Left lung (tissue), 4 donors: ENCODE measurements at regions not wholly inside any gene's neighbourhood (a gene's known extent, or its start where the extent isn't known, plus 50 kb on each side); places are given as distances from the start of the nearest gene placed in this dataset.
A peak's percentile ranks its signal among the peaks of the same experiment; 100 is the strongest.

Experiments
- ATAC-seq: fragments of 200-7000 bp; cut with Tn5 transposase; one replicate; pipeline ENCODE4 v1.9.1; 2020; ENCODE audit warnings: moderate library complexity
- DNase-seq, 4 donors: peaks; one replicate each; pipeline ENCODE4 v3.0.0-alpha.2; 2013 to 2020
- H3K27ac ChIP-seq, 2 donors: fragments of 200-600 bp; sonication (generic) in 1 of 2; one replicate each; pipeline versions ENCODE4 v1.5.0 to v1.8.0; 2020 to 2021
- H3K27me3 ChIP-seq, 2 donors: fragments of 200-600 bp; sonication (generic) in 1 of 2; one replicate each; pipeline versions ENCODE4 v1.5.0 to v1.8.0; 2020 to 2021
- H3K36me3 ChIP-seq, 2 donors: fragments of 200-600 bp; sonication (generic) in 1 of 2; one replicate each; pipeline versions ENCODE4 v1.5.0 to v1.8.0; 2020 to 2021
- H3K4me1 ChIP-seq, 2 donors: fragments of 200-600 bp; one replicate each; pipeline ENCODE4 v1.8.0; 2021
- H3K4me3 ChIP-seq, 2 donors: fragments of 200-600 bp; sonication (generic) in 1 of 2; one replicate each; pipeline versions ENCODE4 v1.5.0 to v1.8.0; 2020 to 2021; ENCODE audit warnings: mild to moderate bottlenecking in 1 of 2
- H3K9me3 ChIP-seq, 2 donors: fragments of 200-600 bp; sonication (generic) in 1 of 2; one replicate each; pipeline versions ENCODE4 v1.5.0 to v1.8.0; 2020 to 2021
- CTCF ChIP-seq, 2 donors: fragments of 200-600 bp; sonication (generic) in 1 of 2; IDR thresholded peaks; one replicate each; pipeline versions ENCODE4 v1.5.0 to v1.8.0; 2021; ENCODE audit warnings: antibody characterized with exemption in 2 of 2
- intact Hi-C, 2 donors: fragments of 100-400 bp; cut with DNase I; formaldehyde crosslinking; loops; one replicate each; pipeline versions ENCODE4 v1.11.2 to v1.14.2; 2022
- donor health status: DM: no; HTN: yes; CAD: no.
- donor health status: DM: no; HTN: no; CAD: no.

GRCh38 chr4:14308229-14308651, 680.7 kb upstream of the BOD1L1 start:
- H3K4me3 ChIP-seq, result no peak overlapping the region
- no peaks in the 10 kb centered on the region for H3K4me1 ChIP-seq
- intact Hi-C loops, result no loop called here
- ATAC-seq, result no peak
- no peak overlapping the region for H3K27ac ChIP-seq
- DNase-seq, result no peak
- H3K27me3 ChIP-seq, result no peaks in the 10 kb centered on the region
- H3K36me3 ChIP-seq, result no peaks in the 10 kb centered on the region
- TF ChIP-seq CTCF (IDR thresholded peaks at IDR 0.05), result no peak
- H3K9me3 ChIP-seq, result no peaks in the 10 kb centered on the region

- ATAC-seq, result peak; percentile 26
Measured at GRCh38 chr4:14309431-14309830, 681.9 kb upstream of the BOD1L1 start.

GRCh38 chr4:14313757-14314156, 686.2 kb upstream of the BOD1L1 start:
- TF ChIP-seq CTCF (IDR thresholded peaks at IDR 0.05), result no peak
- ATAC-seq, result no peak
- intact Hi-C loops, result no loop called here
- Histone ChIP-seq H3K36me3 (no peaks in the 10 kb centered on the region), H3K27me3 (no peaks in the 10 kb centered on the region), H3K4me3 (no peak overlapping the region), H3K27ac (no peak overlapping the region), H3K4me1 (no peaks in the 10 kb centered on the region), H3K9me3 (no peaks in the 10 kb centered on the region)
- DNase-seq, result no peak

More at GRCh38 chr4:14309431-14309830, 681.9 kb upstream of the BOD1L1 start:
- Histone ChIP-seq H3K4me1 (no peaks in the 10 kb centered on the region), H3K27ac (no peak overlapping the region), H3K36me3 (no peaks in the 10 kb centered on the region), H3K4me3 (no peak overlapping the region), H3K27me3 (no peaks in the 10 kb centered on the region), H3K9me3 (no peaks in the 10 kb centered on the region)
- DNase-seq, result no peak
- TF ChIP-seq CTCF (IDR thresholded peaks at IDR 0.05), result no peak
- intact Hi-C loops, result no loop called here

GRCh38 chr4:14315129-14315528, 687.2 kb upstream of the CPEB2 start:
- intact Hi-C loops, result no loop called here

GRCh38 chr4:14317351-14317750, 684.9 kb upstream of the CPEB2 start:
- intact Hi-C loops, result no loop called here
- H3K27ac ChIP-seq, result no peak overlapping the region
- DNase-seq, result no peak

More at GRCh38 chr4:14315129-14315528, 687.2 kb upstream of the CPEB2 start:
- Histone ChIP-seq H3K4me1 (no peaks in the 10 kb centered on the region), H3K36me3 (no peaks in the 10 kb centered on the region), H3K27me3 (no peaks in the 10 kb centered on the region), H3K27ac (no peak overlapping the region), H3K4me3 (no peak overlapping the region), H3K9me3 (no peaks in the 10 kb centered on the region)
- TF ChIP-seq CTCF (IDR thresholded peaks at IDR 0.05), result no peak
- ATAC-seq (no peak), DNase-seq (no peak)

More at GRCh38 chr4:14317351-14317750, 684.9 kb upstream of the CPEB2 start:
- H3K36me3 ChIP-seq, result no peaks in the 10 kb centered on the region
- no peak overlapping the region for H3K4me3 ChIP-seq
- H3K9me3 ChIP-seq, result no peaks in the 10 kb centered on the region
- no peaks in the 10 kb centered on the region for H3K27me3 ChIP-seq
- no peaks in the 10 kb centered on the region for H3K4me1 ChIP-seq
- no peak for ATAC-seq
- TF ChIP-seq CTCF (IDR thresholded peaks at IDR 0.05), result no peak
